ENCODE measurements at regions not wholly inside any gene's neighbourhood (a gene's known extent, or its start where the extent isn't known, plus 50 kb on each side); places are given as distances from the start of the nearest gene placed in this dataset.

- no peaks in the 10 kb centered on the region for H3K9me2 ChIP-seq (ENCODE audit: insufficient read depth, low read length)
- H3K36me3 ChIP-seq (ENCODE audit: insufficient read depth, low read length) = no peaks in the 10 kb centered on the region
- no peak for TF ChIP-seq EZH2phosphoT487 (IDR thresholded peaks at IDR 0.05; ENCODE audit: borderline replicate concordance, low read depth, low read length)
- TF ChIP-seq, protein P1, sequence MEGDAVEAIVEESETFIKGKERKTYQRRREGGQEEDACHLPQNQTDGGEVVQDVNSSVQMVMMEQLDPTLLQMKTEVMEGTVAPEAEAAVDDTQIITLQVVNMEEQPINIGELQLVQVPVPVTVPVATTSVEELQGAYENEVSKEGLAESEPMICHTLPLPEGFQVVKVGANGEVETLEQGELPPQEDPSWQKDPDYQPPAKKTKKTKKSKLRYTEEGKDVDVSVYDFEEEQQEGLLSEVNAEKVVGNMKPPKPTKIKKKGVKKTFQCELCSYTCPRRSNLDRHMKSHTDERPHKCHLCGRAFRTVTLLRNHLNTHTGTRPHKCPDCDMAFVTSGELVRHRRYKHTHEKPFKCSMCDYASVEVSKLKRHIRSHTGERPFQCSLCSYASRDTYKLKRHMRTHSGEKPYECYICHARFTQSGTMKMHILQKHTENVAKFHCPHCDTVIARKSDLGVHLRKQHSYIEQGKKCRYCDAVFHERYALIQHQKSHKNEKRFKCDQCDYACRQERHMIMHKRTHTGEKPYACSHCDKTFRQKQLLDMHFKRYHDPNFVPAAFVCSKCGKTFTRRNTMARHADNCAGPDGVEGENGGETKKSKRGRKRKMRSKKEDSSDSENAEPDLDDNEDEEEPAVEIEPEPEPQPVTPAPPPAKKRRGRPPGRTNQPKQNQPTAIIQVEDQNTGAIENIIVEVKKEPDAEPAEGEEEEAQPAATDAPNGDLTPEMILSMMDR (conservative IDR thresholded peaks at IDR 0.05; ENCODE audit: low read length) = no peak
- H3K4me2 ChIP-seq (ENCODE audit: low read length) = no peak overlapping the region
- BruUV-seq (replicated peaks) = no TSS peak
- no peak overlapping the region for H3K27ac ChIP-seq (ENCODE audit: low read depth, low read length, poor library complexity, severe bottlenecking)
- H2AFZ ChIP-seq (ENCODE audit: low read length) = no peak overlapping the region
- CTCF ChIA-PET (ENCODE audit: unreplicated experiment) = no interaction called here
- no peaks in the 10 kb centered on the region for H3K4me1 ChIP-seq (ENCODE audit: insufficient read depth, low read length, poor library complexity, severe bottlenecking)
- H3K79me2 ChIP-seq (ENCODE audit: insufficient read depth, low read depth, low read length) = no peaks in the 10 kb centered on the region
- no peak for DNase-seq (ENCODE audit: low spot score)
- no peak overlapping the region for H3K4me3 ChIP-seq (ENCODE audit: low read depth, low read length, poor library complexity, severe bottlenecking)
- intact Hi-C loops (cut with micrococcal nuclease; ENCODE audit: unreplicated experiment) = no loop called here
- no peaks in the 10 kb centered on the region for H3K9me3 ChIP-seq (ENCODE audit: low read length)
- POLR2A ChIA-PET = no interaction called here
- H4K20me1 ChIP-seq (ENCODE audit: insufficient read depth, low read length) = no peaks in the 10 kb centered on the region
These were observed 390.3 kb upstream of the ZNF507 start for GRCh38 chr19:31955061-31955460.

GRCh38 chr19:31955884-31956283, 389.5 kb upstream of the ZNF507 start:
- Histone ChIP-seq H3K4me3 (ENCODE audit: low read depth, low read length, poor library complexity, severe bottlenecking) (no peak overlapping the region), H3K4me2 (ENCODE audit: low read length) (no peak overlapping the region), H3K79me2 (ENCODE audit: insufficient read depth, low read depth, low read length) (no peaks in the 10 kb centered on the region), H3K4me1 (ENCODE audit: insufficient read depth, low read length, poor library complexity, severe bottlenecking) (no peaks in the 10 kb centered on the region), H2AFZ (ENCODE audit: low read length) (no peak overlapping the region), H3K9me3 (ENCODE audit: low read length) (no peaks in the 10 kb centered on the region), H3K9me2 (ENCODE audit: insufficient read depth, low read length) (no peaks in the 10 kb centered on the region), H3K36me3 (ENCODE audit: insufficient read depth, low read length) (no peaks in the 10 kb centered on the region), H4K20me1 (ENCODE audit: insufficient read depth, low read length) (no peaks in the 10 kb centered on the region), H3K27ac (ENCODE audit: low read depth, low read length, poor library complexity, severe bottlenecking) (no peak overlapping the region)
- BruUV-seq (replicated peaks) = no TSS peak
- CTCF ChIA-PET (ENCODE audit: unreplicated experiment) = no interaction called here
- intact Hi-C loops (cut with micrococcal nuclease; ENCODE audit: unreplicated experiment) = no loop called here
- no peak for DNase-seq (ENCODE audit: low spot score)
- POLR2A ChIA-PET = no interaction called here
- TF ChIP-seq, protein P1 (conservative IDR thresholded peaks at IDR 0.05; ENCODE audit: low read length) = no peak
- no peak for TF ChIP-seq EZH2phosphoT487 (IDR thresholded peaks at IDR 0.05; ENCODE audit: borderline replicate concordance, low read depth, low read length)

GRCh38 chr19:31956771-31957392, 388.5 kb upstream of the ZNF507 start:
- Histone ChIP-seq H3K4me1 (ENCODE audit: insufficient read depth, low read length, poor library complexity, severe bottlenecking) (no peaks in the 10 kb centered on the region), H2AFZ (ENCODE audit: low read length) (no peak overlapping the region), H3K9me3 (ENCODE audit: low read length) (no peaks in the 10 kb centered on the region), H3K27ac (ENCODE audit: low read depth, low read length, poor library complexity, severe bottlenecking) (no peak overlapping the region), H3K36me3 (ENCODE audit: insufficient read depth, low read length) (no peaks in the 10 kb centered on the region), H3K4me3 (ENCODE audit: low read depth, low read length, poor library complexity, severe bottlenecking) (no peak overlapping the region), H3K79me2 (ENCODE audit: insufficient read depth, low read depth, low read length) (no peaks in the 10 kb centered on the region), H3K9me2 (ENCODE audit: insufficient read depth, low read length) (no peaks in the 10 kb centered on the region), H4K20me1 (ENCODE audit: insufficient read depth, low read length) (no peaks in the 10 kb centered on the region), H3K4me2 (ENCODE audit: low read length) (no peak overlapping the region)
- ChIA-PET POLR2A (no interaction called here), CTCF (ENCODE audit: unreplicated experiment) (no interaction called here)
- BruUV-seq (replicated peaks) = no TSS peak
- no peak for DNase-seq (ENCODE audit: low spot score)
- TF ChIP-seq, protein P1 (conservative IDR thresholded peaks at IDR 0.05; ENCODE audit: low read length) = no peak
- TF ChIP-seq EZH2phosphoT487 (IDR thresholded peaks at IDR 0.05; ENCODE audit: borderline replicate concordance, low read depth, low read length) = no peak
- intact Hi-C loops (cut with micrococcal nuclease; ENCODE audit: unreplicated experiment) = no loop called here
